Skeletal muscle satellite cell (primary cell): ENCODE measurements at regions not wholly inside any gene's neighbourhood (a gene's known extent, or its start where the extent isn't known, plus 50 kb on each side); places are given as distances from the start of the nearest gene placed in this dataset.
"Not testable (repeated sequence)": the region's sequence is repeated elsewhere in the genome, so short reads cannot be mapped to it uniquely, and the experiment has no call there.

Experiments used
- H3K27me3 ChIP-seq: 2 replicates; pipeline ENCODE4 v1.7.0; 2013; ENCODE audit warnings: low read length; ENCODE audit not compliant: control insufficient read depth, insufficient read depth
- H3K36me3 ChIP-seq: 2 replicates; pipeline ENCODE4 v1.7.0; 2013; ENCODE audit warnings: mild to moderate bottlenecking, control low read depth, low read length; ENCODE audit not compliant: insufficient read depth
- H3K4me1 ChIP-seq: 2 replicates; pipeline ENCODE4 v1.7.0; 2013; ENCODE audit warnings: low read length; ENCODE audit not compliant: control insufficient read depth, insufficient read depth
- H3K4me2 ChIP-seq: 2 replicates; pipeline ENCODE4 v1.7.0; 2013; ENCODE audit warnings: mild to moderate bottlenecking, low read length
- H3K4me3 ChIP-seq: 2 replicates; pipeline ENCODE4 v1.7.0; 2013; ENCODE audit warnings: low read length
- H3K9ac ChIP-seq: 2 replicates; pipeline ENCODE4 v1.7.0; 2013; ENCODE audit warnings: mild to moderate bottlenecking, low read depth, low read length, moderate library complexity
- H3K9me3 ChIP-seq: replicated peaks from 2 replicates; pipeline ENCODE4 v1.7.0; 2013; ENCODE audit warnings: mild to moderate bottlenecking, control low read depth, low read length

- H3K36me3 ChIP-seq, H3K4me3 ChIP-seq, H3K9me3 ChIP-seq, H3K27me3 ChIP-seq, H3K9ac ChIP-seq, H3K4me2 ChIP-seq, H3K4me1 ChIP-seq: not testable (repeated sequence)
These were observed 618.1 kb downstream of the PDHA2 start for GRCh38 chr4:96458031-96458430.

GRCh38 chr4:96459105-96459504 lies 619.2 kb downstream of the PDHA2 start:
- no peaks in the 10 kb centered on the region for H3K4me1 ChIP-seq
- no peak overlapping the region for H3K9ac ChIP-seq
- H3K27me3 ChIP-seq, result no peaks in the 10 kb centered on the region
- no peaks in the 10 kb centered on the region for H3K36me3 ChIP-seq
- H3K4me3 ChIP-seq, result no peak overlapping the region
- no peak overlapping the region for H3K4me2 ChIP-seq
- H3K9me3 ChIP-seq, result no peaks in the 10 kb centered on the region

- H3K36me3 ChIP-seq, result no peaks in the 10 kb centered on the region
- no peak overlapping the region for H3K4me3 ChIP-seq
- no peaks in the 10 kb centered on the region for H3K4me1 ChIP-seq
- H3K27me3 ChIP-seq, result no peaks in the 10 kb centered on the region
- no peaks in the 10 kb centered on the region for H3K9me3 ChIP-seq
- H3K4me2 ChIP-seq, result no peak overlapping the region
- H3K9ac ChIP-seq, result no peak overlapping the region
These were observed 625.9 kb downstream of the PDHA2 start for GRCh38 chr4:96465834-96466233.

GRCh38 chr4:96471956-96472867 lies 632.3 kb downstream of the PDHA2 start:
- no peaks in the 10 kb centered on the region for H3K4me1 ChIP-seq
- no peak overlapping the region for H3K4me2 ChIP-seq
- no peak overlapping the region for H3K9ac ChIP-seq
- H3K27me3 ChIP-seq, result no peaks in the 10 kb centered on the region
- no peak overlapping the region for H3K4me3 ChIP-seq
- no peaks in the 10 kb centered on the region for H3K9me3 ChIP-seq
- H3K36me3 ChIP-seq, result no peaks in the 10 kb centered on the region

GRCh38 chr4:96473246-96473645 lies 633.4 kb downstream of the PDHA2 start:
- H3K9ac ChIP-seq, result no peak overlapping the region
- no peaks in the 10 kb centered on the region for H3K9me3 ChIP-seq
- H3K4me1 ChIP-seq, result no peaks in the 10 kb centered on the region
- H3K36me3 ChIP-seq, result no peaks in the 10 kb centered on the region
- H3K4me3 ChIP-seq, result no peak overlapping the region
- no peak overlapping the region for H3K4me2 ChIP-seq
- H3K27me3 ChIP-seq, result no peaks in the 10 kb centered on the region

GRCh38 chr4:96483308-96484030 lies 643.6 kb downstream of the PDHA2 start:
- no peak overlapping the region for H3K4me3 ChIP-seq
- H3K36me3 ChIP-seq, result no peaks in the 10 kb centered on the region
- no peaks in the 10 kb centered on the region for H3K9me3 ChIP-seq
- no peaks in the 10 kb centered on the region for H3K4me1 ChIP-seq
- H3K4me2 ChIP-seq, result no peak overlapping the region
- no peaks in the 10 kb centered on the region for H3K27me3 ChIP-seq
- H3K9ac ChIP-seq, result no peak overlapping the region

GRCh38 chr4:96486563-96486962 lies 646.7 kb downstream of the PDHA2 start:
- Histone ChIP-seq H3K9me3 (no peaks in the 10 kb centered on the region), H3K27me3 (no peaks in the 10 kb centered on the region), H3K9ac (no peak overlapping the region)

GRCh38 chr4:96497621-96498020 lies 657.7 kb downstream of the PDHA2 start:
- no peak overlapping the region for H3K4me2 ChIP-seq
- no peaks in the 10 kb centered on the region for H3K27me3 ChIP-seq
- H3K4me3 ChIP-seq, result no peak overlapping the region
- H3K36me3 ChIP-seq, result no peaks in the 10 kb centered on the region
- H3K9ac ChIP-seq, result no peak overlapping the region
- no peaks in the 10 kb centered on the region for H3K4me1 ChIP-seq
- H3K9me3 ChIP-seq, result peaks cover 6% of the 10 kb centered on the region

More at GRCh38 chr4:96486563-96486962, 646.7 kb downstream of the PDHA2 start:
- no peak overlapping the region for H3K4me3 ChIP-seq
- no peaks in the 10 kb centered on the region for H3K36me3 ChIP-seq
- H3K4me1 ChIP-seq, result no peaks in the 10 kb centered on the region
- H3K4me2 ChIP-seq, result no peak overlapping the region

GRCh38 chr4:96504386-96504785 lies 664.5 kb downstream of the PDHA2 start:
- Histone ChIP-seq H3K4me1 (no peaks in the 10 kb centered on the region), H3K9me3 (peaks cover 1% of the 10 kb centered on the region), H3K36me3 (no peaks in the 10 kb centered on the region), H3K4me3 (no peak overlapping the region), H3K9ac (no peak overlapping the region), H3K4me2 (no peak overlapping the region), H3K27me3 (no peaks in the 10 kb centered on the region)

- Histone ChIP-seq H3K27me3 (no peaks in the 10 kb centered on the region), H3K9ac (no peak overlapping the region), H3K4me1 (no peaks in the 10 kb centered on the region), H3K4me3 (no peak overlapping the region), H3K4me2 (no peak overlapping the region), H3K9me3 (peaks cover 7% of the 10 kb centered on the region), H3K36me3 (no peaks in the 10 kb centered on the region)
These were observed 669.3 kb downstream of the PDHA2 start for GRCh38 chr4:96509039-96509741.

GRCh38 chr4:96519291-96519690 lies 679.4 kb downstream of the PDHA2 start:
- H3K4me1 ChIP-seq, result no peaks in the 10 kb centered on the region
- no peaks in the 10 kb centered on the region for H3K36me3 ChIP-seq
- H3K4me3 ChIP-seq, result no peak overlapping the region
- H3K4me2 ChIP-seq, result no peak overlapping the region
- H3K27me3 ChIP-seq, result no peaks in the 10 kb centered on the region
- H3K9me3 ChIP-seq, result no peaks in the 10 kb centered on the region
- no peak overlapping the region for H3K9ac ChIP-seq
